ENCODE measurements at regions not wholly inside any gene's neighbourhood (a gene's known extent, or its start where the extent isn't known, plus 50 kb on each side); places are given as distances from the start of the nearest gene placed in this dataset.

- TF ChIP-seq ZNF114 (CRISPR knock-in tag; IDR thresholded peaks at IDR 0.05) (no peak), JUNB (IDR thresholded peaks at IDR 0.05; ENCODE audit: unreplicated experiment) (no peak), STAT1 (IDR thresholded peaks at IDR 0.05; ENCODE audit: unreplicated experiment) (no peak)
Observed at GRCh38 chr4:14614840-14615239, 387.4 kb upstream of the CPEB2 start (continued).

- H3K36me3 Mint-ChIP-seq (ENCODE audit: low read depth), result no peaks in the 10 kb centered on the region
- DNase-seq (ENCODE audit: low spot score) (no peak), ATAC-seq (no peak)
- peaks cover 3% of the 10 kb centered on the region for H3K27me3 Mint-ChIP-seq (ENCODE audit: insufficient read depth, low read depth, poor library complexity)
- H3K4me1 Mint-ChIP-seq, result peaks cover 10% of the 10 kb centered on the region
- Histone ChIP-seq H4K20me1 (replicated peaks; ENCODE audit: insufficient read depth) (no peaks in the 10 kb centered on the region), H3K4me1 (ENCODE audit: insufficient read depth) (peaks cover 11% of the 10 kb centered on the region), H3K4me3 (no peak overlapping the region), H3F3A (replicated peaks; ENCODE audit: low read depth) (no peaks in the 10 kb centered on the region), H3K79me2 (replicated peaks; ENCODE audit: insufficient read depth) (no peaks in the 10 kb centered on the region), H2AFZ (no peak overlapping the region), H3K9me2 (ENCODE audit: insufficient read depth) (peaks cover 14% of the 10 kb centered on the region; the same call in 1 of the 2 replicates), H3K4me2 (no peak overlapping the region), H3K27me3 (ENCODE audit: insufficient read depth) (no peaks in the 10 kb centered on the region), H3K36me3 (ENCODE audit: insufficient read depth) (no peaks in the 10 kb centered on the region), H3K27ac (ENCODE audit: low read depth) (no peak overlapping the region)
- H3K4me3 Mint-ChIP-seq, result no peak overlapping the region
- H3K9me3 Mint-ChIP-seq, result no peaks in the 10 kb centered on the region
- H3K27ac Mint-ChIP-seq, result no peak overlapping the region
- TF ChIP-seq EZH2phosphoT487 (IDR thresholded peaks at IDR 0.05; ENCODE audit: unreplicated experiment) (no peak), JUNB (IDR thresholded peaks at IDR 0.05; ENCODE audit: unreplicated experiment) (no peak), CREB1 (CRISPR knock-in tag; IDR thresholded peaks at IDR 0.05; ENCODE audit: low read depth) (no peak), REST (IDR thresholded peaks at IDR 0.05; ENCODE audit: unreplicated experiment) (no peak), ZNF114 (CRISPR knock-in tag; IDR thresholded peaks at IDR 0.05) (no peak), CTCF (conservative IDR thresholded peaks at IDR 0.05; ENCODE audit: low read depth in 2 of 2) (no peak), ETS1 (IDR thresholded peaks at IDR 0.05) (no peak), EZH2 (IDR thresholded peaks at IDR 0.05; ENCODE audit: low read depth, unreplicated experiment) (no peak), NANOG (IDR thresholded peaks at IDR 0.05; ENCODE audit: borderline replicate concordance) (no peak), ZNF331 (CRISPR knock-in tag; IDR thresholded peaks at IDR 0.05; ENCODE audit: low read depth) (no peak), STAT1 (IDR thresholded peaks at IDR 0.05; ENCODE audit: unreplicated experiment) (no peak), ZNF462 (CRISPR knock-in tag; IDR thresholded peaks at IDR 0.05) (no peak), POLR2AphosphoS5 (IDR thresholded peaks at IDR 0.05; ENCODE audit: low read depth) (no peak)
Observed at GRCh38 chr4:14615671-14616070, 386.6 kb upstream of the CPEB2 start.

Data from GM23338 (cell line).